ENCODE measurements at regions not wholly inside any gene's neighbourhood (a gene's known extent, or its start where the extent isn't known, plus 50 kb on each side); places are given as distances from the start of the nearest gene placed in this dataset.

DNA sequence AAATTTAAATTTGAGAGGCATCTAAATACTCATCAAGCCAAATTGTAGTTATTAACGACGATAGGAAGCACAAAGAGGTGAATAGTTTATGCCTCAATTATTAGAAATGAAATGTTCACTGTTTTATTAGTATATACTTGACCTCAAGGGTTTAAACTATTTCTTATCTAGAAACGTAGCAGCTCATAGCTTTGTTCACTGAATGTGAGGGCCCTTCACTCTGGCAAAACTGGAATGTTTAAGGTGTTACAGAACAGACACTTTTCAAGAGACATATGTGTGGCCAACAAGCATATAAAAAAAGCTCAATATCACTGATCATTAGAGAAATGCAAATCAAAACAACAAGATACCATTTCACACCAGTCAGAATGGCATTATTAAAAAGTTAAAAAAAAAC, 151.2 kb upstream of the KCNN2 start:
- TF ChIP-seq EZH2phosphoT487 (conservative IDR thresholded peaks at IDR 0.05; ENCODE audit: low read length) = no peak
- no peak for TF ChIP-seq CTCF (IDR thresholded peaks at IDR 0.05; ENCODE audit: insufficient read depth, low read length, poor library complexity, severe bottlenecking)
- H3K9me2 ChIP-seq (replicated peaks; ENCODE audit: insufficient read depth, low read length) = no peaks in the 10 kb centered on the region

GRCh38 chr5:114221807-114222206, 140.1 kb upstream of the KCNN2 start:
- Histone ChIP-seq H3K27me3 (ENCODE audit: low read length) (no peaks in the 10 kb centered on the region), H2AFZ (ENCODE audit: low read depth, low read length, severe bottlenecking) (no peak overlapping the region), H3K27ac (ENCODE audit: low read depth, low read length) (no peak overlapping the region), H4K20me1 (ENCODE audit: low read depth, low read length) (no peaks in the 10 kb centered on the region), H3K36me3 (ENCODE audit: low read length) (no peaks in the 10 kb centered on the region), H3K4me2 (ENCODE audit: low read depth, low read length, poor library complexity, severe bottlenecking) (no peak overlapping the region), H3K9me3 (ENCODE audit: insufficient read depth, low read length) (no peaks in the 10 kb centered on the region), H3K4me3 (ENCODE audit: insufficient read depth, low read length, poor library complexity, severe bottlenecking) (no peak overlapping the region), H3K79me2 (ENCODE audit: insufficient read depth, low read length) (no peaks in the 10 kb centered on the region), H3K9ac (ENCODE audit: low read length) (no peak overlapping the region), H3K9me2 (replicated peaks; ENCODE audit: insufficient read depth, low read length) (no peaks in the 10 kb centered on the region), H3F3A (ENCODE audit: insufficient read depth) (no peaks in the 10 kb centered on the region)
- TF ChIP-seq EZH2phosphoT487 (conservative IDR thresholded peaks at IDR 0.05; ENCODE audit: low read length) (no peak), CTCF (IDR thresholded peaks at IDR 0.05; ENCODE audit: insufficient read depth, low read length, poor library complexity, severe bottlenecking) (no peak)

More for the DNA sequence above, 151.2 kb upstream of the KCNN2 start:
- no peaks in the 10 kb centered on the region for H3K79me2 ChIP-seq (ENCODE audit: insufficient read depth, low read length)
- no peaks in the 10 kb centered on the region for H3K36me3 ChIP-seq (ENCODE audit: low read length)
- H3K9me3 ChIP-seq (ENCODE audit: insufficient read depth, low read length) = no peaks in the 10 kb centered on the region
- H3K4me3 ChIP-seq (ENCODE audit: insufficient read depth, low read length, poor library complexity, severe bottlenecking) = no peak overlapping the region
- no peaks in the 10 kb centered on the region for H4K20me1 ChIP-seq (ENCODE audit: low read depth, low read length)
- no peak overlapping the region for H2AFZ ChIP-seq (ENCODE audit: low read depth, low read length, severe bottlenecking)
- no peak overlapping the region for H3K27ac ChIP-seq (ENCODE audit: low read depth, low read length)
- no peak overlapping the region for H3K4me2 ChIP-seq (ENCODE audit: low read depth, low read length, poor library complexity, severe bottlenecking)
- H3F3A ChIP-seq (ENCODE audit: insufficient read depth) = no peaks in the 10 kb centered on the region
- no peak overlapping the region for H3K9ac ChIP-seq (ENCODE audit: low read length)
- H3K27me3 ChIP-seq (ENCODE audit: low read length) = no peaks in the 10 kb centered on the region

GRCh38 chr5:114223866-114224265, 138.0 kb upstream of the KCNN2 start:
- no peaks in the 10 kb centered on the region for H3K36me3 ChIP-seq (ENCODE audit: low read length)
- TF ChIP-seq CTCF (IDR thresholded peaks at IDR 0.05; ENCODE audit: insufficient read depth, low read length, poor library complexity, severe bottlenecking) (peak; percentile 31), EZH2phosphoT487 (conservative IDR thresholded peaks at IDR 0.05; ENCODE audit: low read length) (no peak)
- H2AFZ ChIP-seq (ENCODE audit: low read depth, low read length, severe bottlenecking) = no peak overlapping the region

More at GRCh38 chr5:114223866-114224265, 138.0 kb upstream of the KCNN2 start:
- Histone ChIP-seq H3K9ac (ENCODE audit: low read length) (no peak overlapping the region), H4K20me1 (ENCODE audit: low read depth, low read length) (no peaks in the 10 kb centered on the region), H3K79me2 (ENCODE audit: insufficient read depth, low read length) (no peaks in the 10 kb centered on the region), H3K4me2 (ENCODE audit: low read depth, low read length, poor library complexity, severe bottlenecking) (no peak overlapping the region), H3K9me2 (replicated peaks; ENCODE audit: insufficient read depth, low read length) (no peaks in the 10 kb centered on the region), H3K27ac (ENCODE audit: low read depth, low read length) (no peak overlapping the region), H3K9me3 (ENCODE audit: insufficient read depth, low read length) (no peaks in the 10 kb centered on the region), H3F3A (ENCODE audit: insufficient read depth) (no peaks in the 10 kb centered on the region), H3K4me3 (ENCODE audit: insufficient read depth, low read length, poor library complexity, severe bottlenecking) (no peak overlapping the region), H3K27me3 (ENCODE audit: low read length) (no peaks in the 10 kb centered on the region)

All from SU-DHL-6 (cell line).